ENCODE measurements at regions not wholly inside any gene's neighbourhood (a gene's known extent, or its start where the extent isn't known, plus 50 kb on each side); places are given as distances from the start of the nearest gene placed in this dataset.

GRCh38 chr13:59303433-59303832 is 860.3 kb downstream of the DIAPH3 start:
- no peak for TF ChIP-seq CTCF (IDR thresholded peaks at IDR 0.05)
- no peak for TF ChIP-seq POLR2AphosphoS5 (IDR thresholded peaks at IDR 0.05)
- no peak for TF ChIP-seq POLR2A (IDR thresholded peaks at IDR 0.05)

Data from sigmoid colon (tissue), 4 donors.